Superior temporal gyrus (tissue), 1 donor: ENCODE measurements at regions not wholly inside any gene's neighbourhood (a gene's known extent, or its start where the extent isn't known, plus 50 kb on each side); places are given as distances from the start of the nearest gene placed in this dataset.
"Not testable (repeated sequence)": the region's sequence is repeated elsewhere in the genome, so short reads cannot be mapped to it uniquely, and the experiment has no call there.

Experiments used
- DNase-seq: peaks from one replicate; pipeline ENCODE4 v3.0.0-alpha.2; 2016; ENCODE audit errors: extremely low spot score

DNA sequence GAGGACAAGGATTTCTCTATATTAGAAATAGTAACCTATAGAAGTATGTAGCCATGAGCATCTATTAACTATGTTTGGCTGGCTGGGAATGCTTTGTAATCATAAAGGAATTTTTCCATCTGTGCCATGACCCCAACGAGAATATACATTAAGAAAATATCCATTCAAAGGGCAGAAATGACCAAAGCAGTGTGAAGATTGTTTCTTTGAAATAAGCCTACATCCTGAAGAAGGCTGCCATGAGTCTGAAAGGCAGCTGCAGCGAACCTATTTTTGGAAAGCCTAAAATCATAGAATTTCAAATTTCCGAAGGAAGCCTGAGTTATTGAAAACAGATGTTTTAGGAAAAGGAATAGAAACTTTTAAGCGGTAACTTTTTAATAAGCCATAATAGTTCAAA, 244.2 kb upstream of the FOXK1 start:
- no peak for DNase-seq

- no peak for DNase-seq
These were observed 243.3 kb upstream of the FOXK1 start for GRCh38 chr7:4438723-4439245.

GRCh38 chr7:4439444-4439843, 242.7 kb upstream of the FOXK1 start:
- no peak for DNase-seq

- DNase-seq = no peak
These were observed 238.0 kb upstream of the FOXK1 start for GRCh38 chr7:4444106-4444505.

- DNase-seq = no peak
These were observed 236.3 kb upstream of the FOXK1 start for GRCh38 chr7:4445777-4446176.

DNA sequence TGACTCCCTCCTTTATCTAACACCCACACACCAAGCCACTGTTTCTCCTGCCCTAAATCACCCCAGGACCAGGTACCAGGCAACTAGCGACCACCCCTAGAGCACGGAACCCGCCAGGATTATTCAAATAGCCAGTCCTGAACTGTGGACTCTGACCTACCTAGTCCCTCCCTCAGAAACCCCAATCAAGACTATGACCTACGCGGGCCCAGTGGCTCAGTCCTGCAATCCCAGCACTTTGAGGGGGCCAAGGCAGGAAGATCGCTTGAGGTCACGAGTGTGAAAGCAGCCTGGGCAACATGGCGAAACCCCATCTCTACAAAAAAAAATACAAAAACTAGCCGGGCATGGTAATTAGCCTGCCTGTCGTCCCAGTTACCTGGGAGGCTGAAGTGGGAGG, 232.8 kb upstream of the FOXK1 start:
- no peak for DNase-seq

DNA sequence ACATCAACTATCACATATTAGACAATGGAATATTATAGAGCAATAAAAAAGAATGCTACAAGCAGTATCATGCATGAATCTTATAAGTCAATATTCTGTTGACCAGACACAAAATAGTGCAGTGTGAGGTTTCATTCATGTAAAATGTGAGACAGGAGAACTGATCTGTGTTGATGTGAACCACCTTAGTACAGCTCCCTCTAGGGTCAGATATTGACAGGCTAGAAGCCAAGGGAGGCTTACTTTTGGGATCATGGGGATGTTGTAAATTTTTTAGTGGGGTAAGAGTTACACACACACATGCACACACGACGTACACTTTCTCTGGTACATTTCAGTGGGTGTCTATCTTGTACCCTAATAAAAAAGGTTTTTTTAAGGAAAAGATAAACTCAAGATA, 231.6 kb upstream of the FOXK1 start:
- DNase-seq = no peak

GRCh38 chr7:4460597-4460996, 221.5 kb upstream of the FOXK1 start:
- DNase-seq = no peak

GRCh38 chr7:4461531-4461930, 220.6 kb upstream of the FOXK1 start:
- DNase-seq = peak; percentile 27

GRCh38 chr7:4468320-4469102, 213.6 kb upstream of the FOXK1 start:
- no peak for DNase-seq

DNA sequence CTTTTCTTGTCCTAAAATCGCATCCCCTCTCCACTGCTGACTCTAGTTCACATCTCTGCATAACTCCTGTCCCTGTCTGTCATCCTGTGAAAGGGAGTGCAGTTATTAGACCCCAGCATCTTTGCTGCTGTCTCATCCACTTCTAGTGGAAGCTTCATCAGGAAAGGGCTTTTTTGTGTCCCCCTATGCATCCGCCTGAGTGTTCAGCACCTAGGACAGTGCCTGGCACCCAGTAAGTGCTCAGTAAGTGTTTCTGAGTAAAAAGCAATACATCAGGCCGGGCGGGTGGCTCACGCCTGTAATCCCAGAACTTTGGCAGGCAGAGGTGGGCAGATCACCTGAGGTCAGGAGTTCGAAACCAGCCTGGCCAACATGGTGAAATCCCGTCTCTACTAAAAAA, 211.8 kb upstream of the FOXK1 start:
- DNase-seq = no peak

DNA sequence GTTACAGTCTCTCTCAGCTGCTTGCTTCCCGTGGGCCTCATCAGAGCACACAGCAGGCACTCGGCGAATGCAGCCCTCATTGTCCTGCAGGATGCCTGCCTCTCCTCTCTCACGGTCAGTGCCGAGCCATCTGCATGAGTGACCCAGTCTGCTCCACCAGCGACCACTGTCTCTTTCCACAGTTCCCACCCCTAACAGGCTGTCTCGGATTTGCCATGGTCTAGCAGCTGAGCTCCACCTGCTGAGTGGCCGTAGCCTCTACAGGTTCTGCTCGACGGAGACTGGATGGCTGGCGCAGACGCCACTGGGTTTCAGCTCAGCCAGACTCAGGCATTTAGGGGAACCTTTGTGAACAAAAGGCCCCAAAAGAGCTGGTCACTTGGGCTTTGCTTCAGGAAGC, 209.4 kb upstream of the FOXK1 start:
- DNase-seq = no peak

- no peak for DNase-seq
These were observed 202.6 kb upstream of the FOXK1 start for GRCh38 chr7:4479367-4480039.

GRCh38 chr7:4480131-4480530, 202.0 kb upstream of the FOXK1 start:
- not testable (repeated sequence) for DNase-seq

DNA sequence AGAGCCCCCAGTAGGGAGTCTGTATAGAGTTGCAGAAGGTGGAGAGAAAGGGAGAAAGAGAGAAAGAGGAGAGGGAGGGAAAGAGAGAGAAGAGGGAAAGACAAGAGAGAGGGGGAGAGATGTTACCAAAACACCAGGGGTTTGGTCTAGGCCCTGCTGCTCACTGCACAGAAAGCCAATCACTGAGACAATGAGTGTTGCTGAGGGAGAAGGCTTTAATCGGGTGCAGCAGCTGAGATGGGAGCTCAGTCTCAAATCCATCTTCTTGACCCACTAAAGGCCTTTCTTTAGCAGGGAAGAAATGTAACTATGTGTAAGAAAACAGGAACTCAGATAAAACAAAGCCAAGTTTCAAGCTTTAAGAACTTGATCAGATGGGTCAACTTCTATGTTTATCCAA, 198.2 kb upstream of the FOXK1 start:
- DNase-seq = no peak

DNA sequence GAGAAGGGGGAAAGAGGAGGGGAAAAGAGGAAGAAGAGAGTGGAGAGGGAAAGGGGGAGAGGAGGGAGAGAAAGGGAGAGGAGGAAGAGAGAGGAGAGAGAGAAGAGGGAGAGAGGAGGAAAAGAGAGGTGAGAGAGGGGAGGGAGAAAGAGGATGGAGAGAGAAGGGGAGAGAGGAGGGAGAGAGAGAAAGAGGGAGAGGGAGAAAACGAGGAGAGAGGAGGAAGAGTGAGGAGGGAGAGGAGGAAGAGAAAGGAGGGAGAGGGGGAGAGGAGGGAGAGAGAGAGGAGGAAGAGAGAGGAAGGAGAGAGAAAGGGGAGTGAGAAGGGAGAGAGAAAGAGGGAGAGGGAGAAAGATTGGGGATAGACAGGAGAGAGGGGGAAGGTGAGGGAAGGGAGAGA, 197.6 kb upstream of the FOXK1 start:
- DNase-seq = no peak

GRCh38 chr7:4486907-4487306, 195.2 kb upstream of the FOXK1 start:
- no peak for DNase-seq

DNA sequence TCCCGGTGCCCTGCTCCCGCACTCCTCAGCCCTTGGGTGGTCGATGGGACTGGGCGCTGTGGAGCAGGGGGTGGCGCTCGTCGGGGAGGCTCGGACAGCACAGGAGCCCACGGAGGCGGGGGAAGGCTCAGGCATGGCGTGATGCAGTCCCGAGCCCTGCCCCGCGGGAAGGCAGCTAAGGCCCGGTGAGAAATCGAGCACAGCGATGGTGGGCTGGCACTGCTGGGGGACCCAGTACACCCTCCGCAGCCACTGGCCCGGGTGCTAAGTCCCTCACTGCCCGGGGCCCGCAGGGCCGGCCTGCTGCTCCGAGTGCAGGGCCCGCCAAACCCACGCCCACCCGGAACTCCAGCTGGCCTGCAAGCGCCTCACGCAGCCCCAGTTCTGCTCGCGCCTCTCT, 185.2 kb upstream of the FOXK1 start:
- DNase-seq = not testable (repeated sequence)

DNA sequence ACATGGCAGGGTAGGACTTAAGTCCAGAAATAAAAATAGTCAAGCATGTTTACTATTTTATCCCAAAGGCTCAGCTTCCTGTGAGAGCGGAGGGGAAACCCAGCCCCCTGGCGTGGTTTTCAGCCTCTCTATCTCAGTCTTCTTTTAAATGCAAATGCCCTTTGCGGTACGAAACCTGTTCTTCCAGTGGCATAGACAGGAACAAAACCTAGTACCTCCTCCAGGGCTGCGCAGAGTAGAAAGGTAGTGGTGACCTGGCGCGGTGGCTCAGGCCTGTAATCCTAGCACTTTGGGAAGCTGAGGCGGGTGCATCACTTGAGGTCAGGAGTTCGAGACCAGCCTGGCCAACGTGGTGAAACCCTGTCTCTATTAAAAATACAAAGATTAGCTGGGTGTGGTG, 181.3 kb upstream of the FOXK1 start:
- DNase-seq = no peak

GRCh38 chr7:4507886-4508285, 174.2 kb upstream of the FOXK1 start:
- not testable (repeated sequence) for DNase-seq

DNA sequence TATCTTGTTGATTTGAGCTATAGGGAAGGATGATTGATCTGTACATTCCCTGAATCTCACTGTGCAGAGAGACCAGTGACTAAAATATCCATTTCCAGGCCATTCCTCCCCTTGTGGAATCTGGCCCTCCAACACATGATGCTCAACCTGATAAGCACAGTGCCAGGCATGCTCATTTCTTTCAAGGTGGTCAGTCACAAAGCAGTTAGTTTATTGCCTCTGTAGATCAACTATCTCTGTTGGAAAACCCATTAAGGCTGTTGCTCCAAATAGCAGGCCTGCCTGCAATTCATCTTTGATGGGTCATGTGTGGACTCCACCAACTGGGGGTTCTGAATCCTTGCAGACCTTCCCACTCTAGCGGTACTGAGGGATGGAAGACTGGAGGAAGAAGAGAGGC, 168.6 kb upstream of the FOXK1 start:
- DNase-seq = no peak

- no peak for DNase-seq
These were observed 162.1 kb upstream of the FOXK1 start for GRCh38 chr7:4519819-4520520.

- DNase-seq = no peak
These were observed 158.9 kb upstream of the FOXK1 start for GRCh38 chr7:4523219-4523618.
